Large intestine (tissue), 3 donors: ENCODE measurements at regions not wholly inside any gene's neighbourhood (a gene's known extent, or its start where the extent isn't known, plus 50 kb on each side); places are given as distances from the start of the nearest gene placed in this dataset.

Experiments used
- DNase-seq, 2 donors: peaks; one replicate each; pipeline versions ENCODE4 v3.0.0 to v3.0.0-alpha.2; 2013
- H3K27ac ChIP-seq: one replicate; pipeline ENCODE4 v1.5.1; 2013; ENCODE audit warnings: low read length
- H3K27me3 ChIP-seq: 2 replicates; pipeline ENCODE4 v1.6.1; 2013; ENCODE audit warnings: low read length; ENCODE audit not compliant: control insufficient read depth, insufficient read depth
- H3K36me3 ChIP-seq: 2 replicates; pipeline ENCODE4 v1.6.1; 2013; ENCODE audit warnings: low read length; ENCODE audit not compliant: control insufficient read depth, insufficient read depth
- H3K4me1 ChIP-seq: one replicate; pipeline ENCODE4 v1.6.1; 2013; ENCODE audit warnings: low read length; ENCODE audit not compliant: control insufficient read depth, insufficient read depth
- H3K4me3 ChIP-seq: one replicate; pipeline ENCODE4 v1.5.1; 2013; ENCODE audit warnings: low read length
- H3K9me3 ChIP-seq: one replicate; pipeline ENCODE4 v1.6.1; 2013; ENCODE audit warnings: mild to moderate bottlenecking, low read depth, low read length, moderate library complexity; ENCODE audit not compliant: control insufficient read depth
- WGBS: methylation state at CpG from one replicate; pipeline ENCODE4 v1.1.5; 2013; ENCODE audit warnings: low lambda C conversion rate; ENCODE audit not compliant: insufficient coverage; 5-methylcytosine and 5-hydroxymethylcytosine counted together

DNA sequence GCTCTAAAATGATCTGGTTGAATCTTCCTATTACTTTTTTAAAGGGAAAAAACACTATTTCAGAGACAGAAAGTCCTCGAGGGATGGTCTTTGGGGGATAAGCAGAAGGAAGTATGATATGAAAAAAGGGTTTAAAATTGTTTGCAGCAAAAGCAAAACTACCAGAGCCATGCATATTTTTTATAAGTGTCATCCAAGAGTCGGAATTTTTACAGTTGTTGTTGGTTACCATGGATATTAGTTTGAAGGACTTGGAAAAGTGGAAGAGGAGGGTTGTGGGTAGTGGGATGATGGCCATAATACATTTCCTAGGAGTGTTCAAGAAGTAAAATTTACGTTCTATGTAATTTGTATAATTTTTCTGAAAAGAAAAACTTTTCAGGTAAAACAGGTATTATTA, 134.4 kb downstream of the PCDH7 start:
- H3K27ac ChIP-seq: no peak overlapping the region
- H3K4me1 ChIP-seq: no peaks in the 10 kb centered on the region
- WGBS: 100% methylated on average over 1 of the region's 3 CpGs
- no peaks in the 10 kb centered on the region for H3K9me3 ChIP-seq
- no peaks in the 10 kb centered on the region for H3K36me3 ChIP-seq
- H3K27me3 ChIP-seq: no peaks in the 10 kb centered on the region
- no peak overlapping the region for H3K4me3 ChIP-seq
- DNase-seq: no peak

DNA sequence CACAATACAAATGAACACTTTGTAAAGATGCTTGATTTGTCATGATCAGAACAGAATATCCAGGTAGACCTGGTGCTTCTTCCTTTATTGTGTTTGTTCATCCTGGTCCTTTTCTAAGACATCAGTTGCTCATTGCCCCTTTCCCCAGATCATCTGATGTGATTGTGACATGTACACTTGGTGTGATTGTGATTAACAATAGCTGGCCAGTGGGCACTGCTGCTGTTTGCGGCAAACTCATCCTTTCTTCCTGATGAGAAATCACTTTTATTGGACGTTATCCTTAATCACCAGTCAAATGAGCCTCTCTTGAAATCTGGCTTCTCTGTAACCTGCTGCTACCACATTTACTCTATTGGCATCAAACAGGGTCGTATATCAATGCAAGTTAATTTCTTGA, 135.1 kb downstream of the PCDH7 start:
- H3K36me3 ChIP-seq: no peaks in the 10 kb centered on the region
- no peak overlapping the region for H3K4me3 ChIP-seq
- H3K4me1 ChIP-seq: no peaks in the 10 kb centered on the region
- no peaks in the 10 kb centered on the region for H3K9me3 ChIP-seq
- H3K27me3 ChIP-seq: no peaks in the 10 kb centered on the region
- no peak for DNase-seq
- no peak overlapping the region for H3K27ac ChIP-seq
- no CpG with 5 or more reads among the region's 3 CpGs for WGBS

DNA sequence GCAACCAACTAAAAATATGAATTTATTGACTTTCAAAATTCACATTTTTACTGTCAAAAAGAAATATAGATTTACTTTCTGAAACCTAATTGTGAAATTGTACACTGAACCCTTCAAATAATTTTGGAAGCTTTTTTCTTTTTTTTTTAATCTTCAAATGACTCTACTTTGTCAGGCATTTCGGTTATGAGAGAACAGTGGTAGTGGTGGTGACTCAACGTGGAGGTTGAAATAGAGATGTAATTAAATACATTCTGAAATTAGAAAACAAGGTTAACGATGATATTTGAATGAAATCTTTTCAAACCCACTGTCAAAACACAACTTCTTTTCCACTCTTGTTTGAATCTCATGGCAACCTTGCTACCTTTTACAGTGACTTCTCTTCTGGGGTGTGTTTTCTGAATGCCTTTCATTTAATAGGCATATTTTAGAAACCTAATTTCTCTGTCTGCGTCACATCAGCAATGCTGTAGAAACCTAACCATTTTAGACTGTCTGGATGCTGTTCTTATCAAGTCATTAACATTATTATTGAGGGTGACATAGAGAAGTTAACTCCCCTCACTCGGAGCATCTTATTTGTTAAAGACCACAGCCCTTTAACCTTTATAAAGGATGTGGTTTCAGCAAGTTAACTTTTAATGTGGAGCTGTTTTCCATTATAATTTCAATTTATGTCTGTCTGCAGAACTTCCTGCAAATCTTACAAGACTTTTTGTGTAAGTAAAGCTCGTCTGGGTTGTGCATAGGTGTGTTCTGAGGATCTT, 136.8 kb downstream of the PCDH7 start:
- Histone ChIP-seq H3K36me3 (no peaks in the 10 kb centered on the region), H3K27me3 (no peaks in the 10 kb centered on the region), H3K9me3 (no peaks in the 10 kb centered on the region), H3K4me3 (no peak overlapping the region), H3K27ac (no peak overlapping the region), H3K4me1 (no peaks in the 10 kb centered on the region)
- 70% methylated on average over 2 of the region's 6 CpGs for WGBS
- DNase-seq: no peak

DNA sequence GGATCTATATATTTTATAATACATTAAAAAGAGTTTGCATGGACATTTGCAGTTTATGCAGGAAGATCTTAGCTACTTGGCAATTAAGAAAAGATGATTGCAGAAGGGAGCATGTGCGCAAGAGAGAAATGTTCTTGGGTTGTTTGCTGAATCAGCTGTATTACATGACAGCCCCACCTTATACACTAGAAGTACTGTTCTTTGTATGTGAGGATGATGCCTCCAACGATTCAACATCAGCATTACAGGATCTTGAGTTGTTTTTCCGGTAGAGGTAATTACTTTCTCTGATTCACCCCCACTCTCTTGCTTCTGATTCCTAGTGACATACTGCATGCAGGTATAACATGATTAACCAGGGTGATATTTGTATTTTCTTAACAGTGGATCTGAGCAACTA, 140.8 kb downstream of the PCDH7 start:
- no CpG with 5 or more reads among the region's 3 CpGs for WGBS
- Histone ChIP-seq H3K27me3 (no peaks in the 10 kb centered on the region), H3K27ac (no peak overlapping the region), H3K4me1 (peaks cover 3% of the 10 kb centered on the region), H3K4me3 (no peak overlapping the region), H3K9me3 (no peaks in the 10 kb centered on the region), H3K36me3 (no peaks in the 10 kb centered on the region)
- no peak for DNase-seq

DNA sequence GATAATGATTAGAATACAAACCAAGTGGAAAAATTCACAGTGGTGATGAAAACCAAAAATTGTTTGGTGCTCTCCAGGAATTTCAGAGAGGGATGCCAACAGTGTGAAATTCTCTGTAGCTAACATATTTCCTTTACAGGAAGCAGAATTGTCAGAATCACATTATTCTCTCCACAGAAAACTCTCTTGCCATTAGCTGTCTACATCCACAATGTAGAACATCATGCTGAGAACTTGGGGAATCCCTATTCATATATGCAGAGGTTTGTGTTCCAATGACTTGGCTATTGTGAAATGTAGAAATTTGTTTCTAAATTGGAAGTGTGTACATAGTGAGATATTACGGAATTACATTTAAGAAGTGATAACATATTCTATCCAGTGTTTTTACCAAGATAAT, 142.0 kb downstream of the PCDH7 start:
- no peaks in the 10 kb centered on the region for H3K36me3 ChIP-seq
- peaks cover 3% of the 10 kb centered on the region for H3K4me1 ChIP-seq
- H3K4me3 ChIP-seq: no peak overlapping the region
- no peaks in the 10 kb centered on the region for H3K9me3 ChIP-seq
- no CpG with 5 or more reads among the region's 1 CpG for WGBS
- no peaks in the 10 kb centered on the region for H3K27me3 ChIP-seq
- DNase-seq: no peak
- no peak overlapping the region for H3K27ac ChIP-seq

DNA sequence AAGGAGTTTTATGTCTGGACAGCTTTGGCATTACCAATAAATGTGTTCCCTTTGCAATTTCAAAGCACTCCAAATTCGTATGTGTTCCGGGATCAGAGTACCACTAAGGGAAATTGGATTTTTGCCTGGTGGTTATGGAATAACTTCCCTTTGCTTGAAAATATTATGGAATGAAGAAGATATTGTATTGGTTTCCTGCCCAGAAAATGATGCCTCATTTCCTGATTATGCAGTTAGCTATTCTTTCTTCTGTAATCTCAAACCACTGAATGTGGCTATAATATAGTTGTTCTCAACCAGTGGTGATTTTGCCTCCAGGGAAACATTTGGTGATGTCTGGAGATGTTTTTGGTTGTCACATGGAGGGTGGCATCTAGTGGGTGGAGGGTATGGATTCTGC, 142.9 kb downstream of the PCDH7 start:
- no CpG with 5 or more reads among the region's 2 CpGs for WGBS
- Histone ChIP-seq H3K27me3 (no peaks in the 10 kb centered on the region), H3K36me3 (no peaks in the 10 kb centered on the region), H3K4me3 (no peak overlapping the region), H3K9me3 (no peaks in the 10 kb centered on the region), H3K4me1 (peaks cover 3% of the 10 kb centered on the region), H3K27ac (no peak overlapping the region)
- no peak for DNase-seq

DNA sequence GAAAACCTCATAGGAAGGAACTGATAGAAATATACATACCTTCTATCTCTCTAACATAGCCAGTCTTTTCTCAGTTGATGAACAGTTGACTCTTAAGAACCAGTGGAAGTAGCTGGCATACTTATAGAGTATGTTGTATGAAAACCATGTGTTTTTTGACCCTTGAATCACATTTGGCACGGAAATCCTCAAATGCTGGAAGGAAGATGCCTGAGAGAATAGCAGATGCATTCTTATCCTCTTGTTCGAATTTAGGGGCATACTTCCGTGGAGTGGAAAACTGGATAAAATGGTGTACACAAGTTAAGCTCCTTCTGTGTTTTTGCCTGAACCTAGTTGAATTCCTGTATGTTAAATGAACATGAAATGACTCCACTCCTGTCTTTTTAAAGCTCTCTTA, 145.5 kb downstream of the PCDH7 start:
- H3K4me3 ChIP-seq: no peak overlapping the region
- H3K9me3 ChIP-seq: no peaks in the 10 kb centered on the region
- no peaks in the 10 kb centered on the region for H3K36me3 ChIP-seq
- 85% methylated on average over 2 of the region's 3 CpGs for WGBS
- H3K27ac ChIP-seq: no peak overlapping the region
- no peak for DNase-seq
- peaks cover 3% of the 10 kb centered on the region for H3K4me1 ChIP-seq
- no peaks in the 10 kb centered on the region for H3K27me3 ChIP-seq

DNA sequence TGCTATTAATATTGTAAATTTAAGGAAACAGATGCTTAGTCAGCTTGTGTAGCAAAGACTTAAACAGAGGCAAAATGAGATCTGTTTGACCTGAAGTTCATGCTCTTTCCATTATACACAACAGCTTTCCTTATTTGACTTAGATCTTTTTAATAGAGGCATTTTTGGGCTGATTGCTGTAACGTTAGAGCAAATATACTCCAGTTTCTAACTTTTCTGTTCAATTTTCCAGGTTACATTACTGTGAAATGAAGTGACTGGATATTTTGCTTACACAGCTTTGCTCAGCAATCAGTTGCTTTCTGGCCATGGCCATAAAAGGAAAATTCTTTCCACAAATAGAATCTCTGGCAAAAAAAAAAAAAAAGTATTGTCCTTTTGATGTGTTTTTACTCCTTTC, 146.2 kb downstream of the PCDH7 start:
- peaks cover 3% of the 10 kb centered on the region for H3K4me1 ChIP-seq
- H3K27me3 ChIP-seq: no peaks in the 10 kb centered on the region
- no peak overlapping the region for H3K4me3 ChIP-seq
- DNase-seq: peak in 1 of 2 donors; percentile 45
- peak overlapping the region; percentile 11 for H3K27ac ChIP-seq
- WGBS: 29% methylated on average over 1 of the region's 1 CpG
- H3K36me3 ChIP-seq: no peaks in the 10 kb centered on the region
- no peaks in the 10 kb centered on the region for H3K9me3 ChIP-seq

DNA sequence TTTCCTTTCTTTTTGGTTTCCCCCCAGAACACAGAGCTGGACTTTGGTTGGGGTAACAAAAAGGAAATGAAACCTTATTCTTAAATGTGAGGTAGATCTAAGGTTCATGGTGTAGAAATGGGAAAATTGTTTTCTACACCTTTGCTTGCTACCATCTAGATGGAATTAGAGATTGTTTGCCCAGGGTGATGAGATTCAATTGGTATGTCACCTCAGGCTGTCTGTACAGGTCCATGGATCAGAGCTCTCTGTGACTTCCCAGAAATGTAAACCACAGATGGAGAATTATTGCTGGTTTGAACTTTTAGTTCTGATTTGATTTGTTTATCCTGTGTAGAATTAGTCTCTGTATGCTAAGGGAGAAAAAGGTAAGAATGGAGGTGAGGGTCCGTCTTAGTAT, 146.7 kb downstream of the PCDH7 start:
- Histone ChIP-seq H3K9me3 (no peaks in the 10 kb centered on the region), H3K27me3 (no peaks in the 10 kb centered on the region), H3K4me3 (no peak overlapping the region), H3K27ac (no peak overlapping the region), H3K4me1 (peaks cover 3% of the 10 kb centered on the region), H3K36me3 (no peaks in the 10 kb centered on the region)
- DNase-seq: peak in 1 of 2 donors; percentile 9
- no CpG with 5 or more reads among the region's 1 CpG for WGBS

DNA sequence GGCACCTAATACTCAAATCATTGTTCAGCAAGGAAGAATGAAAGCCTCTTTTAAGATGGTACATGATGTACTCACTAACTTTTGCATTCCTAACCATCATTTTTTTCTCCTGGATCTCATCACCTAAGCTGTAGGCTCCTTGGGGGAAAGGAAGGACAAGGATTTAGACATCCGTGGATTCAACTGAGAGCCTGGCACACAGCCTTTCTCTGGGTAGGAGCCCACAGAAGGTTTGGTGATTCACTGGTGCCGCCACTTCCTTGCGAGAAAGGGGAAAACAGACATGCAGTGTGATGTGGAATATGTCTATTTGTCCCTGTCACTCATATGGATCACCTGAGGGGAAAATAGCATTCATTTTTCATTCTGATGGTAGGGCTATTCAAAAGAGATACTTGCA, 147.3 kb downstream of the PCDH7 start:
- no peak overlapping the region for H3K27ac ChIP-seq
- H3K36me3 ChIP-seq: no peaks in the 10 kb centered on the region
- DNase-seq: no peak
- no peaks in the 10 kb centered on the region for H3K27me3 ChIP-seq
- no CpG with 5 or more reads among the region's 3 CpGs for WGBS
- H3K9me3 ChIP-seq: no peaks in the 10 kb centered on the region
- H3K4me3 ChIP-seq: no peak overlapping the region
- H3K4me1 ChIP-seq: peaks cover 3% of the 10 kb centered on the region
